ENCODE measurements at regions not wholly inside any gene's neighbourhood (a gene's known extent, or its start where the extent isn't known, plus 50 kb on each side); places are given as distances from the start of the nearest gene placed in this dataset.
A peak's percentile ranks its signal among the peaks of the same experiment; 100 is the strongest.
"Not testable (repeated sequence)": the region's sequence is repeated elsewhere in the genome, so short reads cannot be mapped to it uniquely, and the experiment has no call there.

DNA sequence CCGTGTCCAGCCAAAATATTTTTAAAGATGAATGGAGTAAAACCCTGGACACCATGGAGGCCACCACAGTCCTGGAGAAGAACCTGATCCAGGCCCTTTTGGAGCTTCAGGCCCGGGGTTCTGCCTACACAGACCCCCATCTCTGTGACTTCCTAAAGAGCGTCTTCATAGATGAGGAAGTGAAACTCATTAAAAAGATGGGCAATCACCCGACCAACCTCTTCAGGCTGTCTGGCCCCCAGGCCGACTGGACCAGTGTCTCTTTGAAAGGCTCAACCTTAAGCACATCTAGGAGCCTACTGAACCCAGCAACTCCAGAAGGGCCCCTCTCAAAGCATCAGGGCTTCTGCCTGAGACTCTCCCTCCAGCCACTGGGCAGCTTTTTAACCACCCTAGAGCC is 107.9 kb upstream of the FAM174B start:
- no peak for DNase-seq

DNA sequence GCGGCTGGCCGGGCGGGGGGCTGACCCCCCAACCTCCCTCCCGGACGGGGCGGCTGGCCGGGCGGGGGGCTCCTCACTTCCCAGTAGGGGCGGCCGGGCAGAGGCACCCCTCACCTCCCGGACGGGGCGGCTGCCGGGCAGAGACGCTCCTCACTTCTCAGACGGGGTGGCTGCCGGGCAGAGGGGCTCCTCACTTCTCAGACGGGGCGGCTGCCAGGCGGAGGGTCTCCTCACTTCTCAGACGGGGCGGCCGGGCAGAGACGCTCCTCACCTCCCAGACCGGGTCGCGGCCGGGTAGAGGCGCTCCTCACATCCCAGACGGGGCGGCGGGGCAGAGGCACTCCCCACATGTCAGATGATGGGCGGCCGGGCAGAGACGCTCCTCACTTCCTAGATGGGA is 112.6 kb upstream of the FAM174B start:
- DNase-seq: not testable (repeated sequence)

DNA sequence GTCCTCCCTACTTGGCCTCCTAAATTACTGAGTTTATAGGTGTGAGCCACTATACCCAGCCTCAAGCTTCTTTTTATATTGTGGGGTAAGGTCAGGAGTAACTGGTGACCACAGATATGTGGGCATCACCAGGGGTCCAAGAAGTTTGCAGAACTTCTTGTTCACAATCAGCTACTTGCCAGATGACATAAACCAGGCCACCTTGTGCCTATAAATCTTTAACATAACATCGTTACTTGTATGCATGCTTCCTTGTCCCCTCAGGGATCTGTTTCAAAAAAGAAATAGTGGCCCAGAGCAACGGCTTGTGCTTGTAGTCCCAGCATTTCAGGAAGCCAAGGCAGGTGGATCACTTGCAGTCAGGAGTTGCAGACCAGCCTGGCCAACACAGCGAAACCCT is 115.1 kb upstream of the FAM174B start:
- DNase-seq: no peak

DNA sequence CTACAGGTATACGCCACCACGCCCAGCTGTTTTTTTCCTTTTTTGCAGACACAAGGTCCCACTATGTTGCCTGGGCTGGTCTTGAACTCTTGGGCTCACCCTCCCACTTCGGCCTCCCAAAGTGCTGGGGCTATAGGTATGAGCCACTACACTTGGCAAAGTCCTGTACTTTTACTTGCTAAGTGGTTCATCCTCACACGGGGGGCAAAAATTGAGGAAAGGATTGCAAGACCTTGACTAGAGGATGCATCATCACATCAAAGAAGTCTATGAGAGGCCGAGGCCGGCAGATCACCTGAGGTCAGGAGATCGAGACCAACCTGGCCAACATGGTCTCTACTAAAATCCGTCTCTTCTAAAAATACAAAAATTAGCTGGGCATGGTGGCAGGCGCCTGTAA is 116.5 kb upstream of the FAM174B start:
- no peak for DNase-seq

DNA sequence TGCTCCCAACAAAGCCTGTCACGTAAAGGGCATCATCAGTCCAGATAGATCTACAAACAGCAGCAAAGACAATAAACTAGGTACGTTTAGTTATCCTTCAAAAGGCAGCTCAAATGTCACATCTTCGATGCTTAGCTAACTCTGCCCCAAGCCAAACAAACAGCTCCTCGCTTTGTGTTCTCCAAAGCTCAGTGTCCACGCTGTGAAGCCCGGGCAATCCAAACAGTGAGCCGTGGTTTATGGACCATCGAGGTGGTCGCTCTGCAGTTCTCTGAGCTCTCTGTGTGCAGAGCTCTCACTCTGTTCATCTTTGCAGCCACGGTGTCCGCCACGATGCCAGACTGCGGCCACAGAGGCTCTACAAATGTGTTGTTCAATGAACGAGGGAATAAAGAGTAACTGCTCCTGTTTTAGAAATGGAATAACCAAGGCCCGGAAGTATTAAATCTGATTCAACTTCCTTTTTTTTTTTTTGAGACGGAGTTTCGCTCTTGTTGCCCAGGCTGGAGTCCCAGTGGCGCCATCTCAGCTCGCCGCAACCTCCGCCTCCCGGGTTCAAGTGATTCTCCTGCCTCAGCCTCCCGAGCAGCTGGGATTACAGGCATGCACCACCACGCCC is 117.2 kb upstream of the FAM174B start:
- DNase-seq: no peak

DNA sequence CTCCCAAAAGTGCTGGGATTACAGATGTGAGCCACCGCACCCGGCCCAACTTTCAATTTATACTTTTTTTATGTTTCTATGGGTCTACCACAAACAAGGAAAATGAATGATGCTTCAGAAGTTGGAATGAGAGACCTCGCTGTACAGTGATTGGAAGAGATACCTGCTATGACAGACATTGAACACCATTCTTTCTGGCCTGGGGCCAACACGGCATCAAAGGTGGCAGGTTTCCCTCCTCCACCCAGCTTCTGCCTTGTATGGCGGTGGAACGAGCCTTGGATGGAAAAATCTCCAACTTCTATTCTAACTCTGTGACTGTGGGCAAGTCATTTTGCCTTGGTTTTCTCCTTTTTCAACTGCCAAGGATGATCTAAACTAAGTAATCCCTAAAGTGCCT is 117.8 kb upstream of the FAM174B start:
- no peak for DNase-seq

DNA sequence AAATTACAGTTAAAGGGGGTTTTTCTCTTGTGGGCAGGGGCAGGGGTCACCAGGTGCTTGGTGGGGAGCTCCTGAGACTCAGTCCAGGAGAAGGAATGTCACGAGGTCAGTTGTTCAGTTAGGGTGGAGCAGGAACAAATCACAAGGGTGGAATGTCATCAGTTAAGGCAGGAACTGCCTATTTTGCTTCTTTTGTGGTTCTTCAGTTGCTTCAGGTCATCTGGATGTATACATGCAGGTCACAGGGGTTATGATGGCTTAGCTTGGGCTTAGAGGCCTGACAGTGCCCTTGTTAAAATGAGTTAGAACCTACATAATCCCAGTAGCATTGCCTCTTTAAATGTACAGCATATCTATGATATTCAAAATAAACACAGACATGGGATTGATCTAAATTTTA is 120.2 kb upstream of the CHD2 start:
- DNase-seq: no peak

DNA sequence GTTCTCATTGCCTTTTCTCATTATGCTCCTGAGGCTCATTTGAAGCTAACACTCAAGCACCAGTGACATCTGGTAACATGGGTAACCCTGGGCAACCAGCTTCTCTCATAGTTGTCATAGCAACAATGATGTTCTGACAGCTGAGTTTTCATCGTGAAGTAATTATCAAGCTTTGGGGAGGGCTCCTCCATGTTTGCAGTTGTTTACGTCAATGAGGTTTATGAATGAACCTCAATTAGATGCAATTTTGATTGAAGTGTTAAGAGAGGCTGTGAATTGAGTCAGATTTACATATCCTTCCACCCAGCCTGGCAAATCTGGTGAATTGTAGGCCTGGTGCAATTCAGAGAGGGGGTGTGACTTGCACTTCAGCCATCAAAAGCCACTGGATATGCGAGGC is 119.3 kb upstream of the CHD2 start:
- DNase-seq: no peak

DNA sequence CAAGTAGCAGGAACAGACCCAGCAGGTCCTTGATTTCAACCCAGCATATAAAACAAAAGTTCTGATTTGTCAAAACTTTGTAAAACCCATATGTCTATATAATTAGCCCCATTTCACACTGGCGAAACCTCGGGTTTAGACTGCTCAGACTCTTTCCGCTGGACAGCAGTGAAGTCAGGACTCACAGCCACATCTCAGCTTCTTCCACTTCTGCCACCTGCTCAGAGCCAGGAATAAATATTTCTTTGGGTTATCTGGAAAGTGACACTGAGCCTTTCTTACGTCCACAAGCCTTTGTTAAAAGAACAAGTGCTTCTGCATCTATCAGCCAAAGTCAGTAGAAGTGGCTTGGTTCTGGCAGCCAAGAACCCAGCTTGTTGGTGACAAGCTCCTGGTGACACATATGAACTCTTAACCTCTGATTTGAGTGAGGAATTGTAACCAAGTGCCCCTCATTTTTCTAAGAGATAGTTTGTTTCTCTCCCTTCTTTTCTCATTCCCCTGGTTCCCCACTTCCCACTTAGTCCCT is 118.1 kb upstream of the CHD2 start:
- no peak for DNase-seq

DNA sequence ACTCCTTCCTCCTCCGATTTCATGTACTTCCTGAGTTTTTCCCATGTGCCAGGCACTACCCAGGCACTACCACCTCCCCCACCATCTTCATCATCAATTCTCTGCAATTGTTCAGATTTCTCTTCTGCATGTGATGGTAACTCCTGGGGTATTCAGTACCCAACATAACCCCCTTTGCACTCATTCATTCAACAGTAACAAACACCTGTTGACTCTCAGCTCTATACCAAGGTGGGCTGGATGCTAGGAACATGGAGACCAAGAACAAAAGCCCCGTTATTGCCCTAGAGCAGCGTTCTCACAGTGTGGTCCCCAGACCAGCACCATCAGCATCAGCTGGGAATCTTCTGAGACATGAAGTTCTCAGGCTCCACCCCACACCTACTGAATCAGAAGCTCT is 113.0 kb upstream of the CHD2 start:
- no peak for DNase-seq

DNA sequence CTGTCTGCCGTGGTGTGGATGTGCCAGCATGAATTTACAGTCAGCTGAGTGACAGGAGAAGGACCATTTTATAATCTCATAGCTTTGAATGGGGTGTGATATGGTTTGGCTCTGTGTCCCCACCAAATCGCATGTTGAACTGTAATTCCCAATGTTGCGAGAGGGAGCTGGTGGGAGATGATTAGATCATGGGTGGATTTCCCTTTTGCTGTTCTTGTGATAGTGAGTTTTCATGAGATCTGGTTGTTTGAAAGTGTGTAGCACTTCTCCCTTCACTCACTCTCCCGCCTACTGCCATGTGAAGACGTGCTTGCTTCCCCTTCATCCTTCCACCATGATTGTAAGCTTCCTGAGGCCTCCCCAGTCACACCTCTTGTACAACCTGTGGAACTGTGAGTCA is 111.9 kb upstream of the CHD2 start:
- DNase-seq: no peak

DNA sequence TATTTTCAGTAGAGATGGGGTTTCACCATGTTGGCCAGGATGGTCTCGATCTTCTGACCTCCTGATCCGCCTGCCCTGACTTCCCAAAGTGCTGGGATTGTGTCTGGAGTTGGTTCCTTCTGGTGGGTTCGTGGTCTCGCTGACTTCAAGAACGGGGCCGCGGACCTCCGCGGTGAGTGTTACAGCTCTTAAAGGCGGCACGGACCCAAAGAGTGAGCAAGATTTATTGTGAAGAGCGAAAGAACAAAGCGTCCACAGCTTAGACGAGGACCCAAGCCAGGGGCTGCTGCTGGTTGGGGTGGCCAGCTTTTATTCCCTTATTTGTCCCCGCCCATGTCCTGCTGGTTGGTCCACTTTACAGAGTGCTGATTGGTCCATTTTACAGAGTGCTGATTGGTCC is 111.3 kb upstream of the CHD2 start:
- not testable (repeated sequence) for DNase-seq

DNA sequence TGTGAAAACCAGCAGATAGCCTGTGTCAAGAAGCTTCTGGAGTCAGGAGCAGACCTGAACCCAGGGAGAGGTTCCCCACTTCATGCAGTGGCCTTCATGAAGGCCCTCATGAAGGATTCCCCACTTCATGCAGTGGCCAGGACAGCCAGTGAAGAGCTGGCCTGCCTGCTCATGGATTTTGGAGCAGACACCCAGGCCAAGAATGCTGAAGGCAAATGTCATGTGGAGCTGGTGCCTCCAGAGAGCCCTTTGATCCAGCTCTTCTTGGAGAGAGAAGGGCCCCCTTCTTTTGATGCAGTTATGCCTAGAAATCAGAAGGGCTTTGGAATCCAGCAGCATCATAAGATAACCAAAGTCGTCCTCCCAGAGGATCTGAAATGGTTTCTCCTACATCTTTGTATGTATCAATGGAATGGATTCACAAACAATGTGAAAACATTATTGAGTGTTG is 103.9 kb upstream of the CHD2 start:
- DNase-seq: no peak

DNA sequence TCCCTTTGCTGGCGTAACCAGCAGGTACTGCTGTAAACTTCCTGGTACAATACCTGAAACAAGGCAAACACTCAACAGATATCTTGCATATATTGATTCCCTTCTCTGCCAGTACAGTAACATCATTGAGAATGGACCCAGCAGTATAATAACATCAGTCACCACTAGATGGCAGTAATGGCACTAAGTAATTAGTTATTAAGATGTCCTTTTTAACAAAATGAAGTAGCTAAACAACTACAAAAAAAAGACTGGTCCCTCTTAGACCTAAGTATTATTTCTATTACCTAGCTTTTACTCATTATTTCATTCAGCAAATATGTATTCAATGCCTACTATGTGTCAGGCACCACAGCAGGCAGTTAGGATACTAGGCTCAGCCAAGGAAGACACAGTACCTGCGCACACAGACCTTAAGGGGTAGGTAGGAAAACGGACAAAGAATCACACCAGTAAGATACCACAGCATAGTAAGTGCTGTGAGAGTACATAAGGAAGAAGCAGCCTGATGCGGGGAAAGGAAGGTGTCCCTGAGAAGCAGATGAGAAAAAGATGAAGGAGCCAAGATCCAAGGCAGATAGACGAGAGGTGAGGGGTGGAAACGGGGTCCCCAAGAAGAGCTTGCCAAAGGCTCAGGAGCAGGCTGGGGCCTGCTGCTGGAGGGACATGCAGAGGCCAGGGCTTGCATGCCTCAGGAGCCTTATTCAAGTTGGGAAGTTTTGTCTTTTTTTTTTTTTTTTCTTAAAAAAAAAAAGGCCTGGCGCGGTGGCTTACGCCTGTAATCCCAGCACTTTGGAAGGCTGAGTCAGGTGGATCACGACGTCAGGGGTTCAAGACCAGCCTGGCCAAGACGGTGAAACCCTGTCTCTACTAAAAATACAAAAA is 102.7 kb upstream of the CHD2 start:
- DNase-seq: peak; percentile 57

DNA sequence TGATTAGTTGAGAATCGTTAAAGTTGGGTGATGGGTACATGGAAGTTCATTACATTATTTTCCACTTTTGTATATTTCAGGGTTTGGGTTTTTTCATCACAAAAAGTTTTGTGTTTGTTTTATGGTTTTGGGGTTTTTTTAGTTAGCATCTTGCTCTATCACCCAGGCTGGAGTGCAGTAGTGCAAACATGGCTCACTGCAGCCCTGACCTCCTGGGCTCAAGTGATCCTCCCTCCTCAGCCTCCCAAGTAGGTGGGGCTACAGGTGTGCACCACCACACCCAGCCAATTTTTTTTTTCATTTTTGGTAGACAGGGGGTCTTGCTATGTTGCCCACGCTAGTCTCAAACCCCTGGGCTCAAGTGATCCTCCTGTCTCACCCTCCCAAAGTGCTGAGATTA is 100.1 kb upstream of the CHD2 start:
- DNase-seq: no peak

DNA sequence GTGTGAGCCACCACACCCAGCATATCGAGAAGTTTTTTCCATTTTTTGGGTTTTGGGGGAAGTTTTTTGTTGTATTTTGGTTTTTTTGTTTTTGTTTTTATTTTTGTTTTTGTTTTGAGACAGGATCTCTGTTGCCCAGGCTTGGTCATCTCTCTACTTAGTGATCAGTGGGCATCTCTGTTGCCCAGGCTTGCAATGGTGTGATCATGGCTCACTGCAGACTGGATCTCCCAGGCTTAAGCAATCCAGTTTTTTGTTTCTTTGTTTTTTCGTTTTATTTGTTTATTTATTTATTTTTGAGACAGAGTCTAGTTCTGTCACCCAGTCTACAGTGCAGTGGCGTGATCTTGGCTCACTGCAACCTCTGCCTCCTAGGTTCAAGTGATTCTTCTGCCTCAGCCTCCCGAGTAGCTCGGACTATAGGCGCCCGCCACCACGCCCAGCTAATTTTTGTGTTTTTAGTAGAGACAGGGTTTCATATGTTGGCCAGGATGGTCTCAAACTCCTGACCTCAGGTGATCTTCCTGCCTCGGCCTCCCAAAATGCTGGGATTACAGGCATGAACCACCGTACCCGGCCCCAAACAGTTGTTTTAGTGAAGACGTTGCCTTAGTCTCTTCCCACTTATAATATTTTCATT is 99.6 kb upstream of the CHD2 start:
- not testable (repeated sequence) for DNase-seq

DNA sequence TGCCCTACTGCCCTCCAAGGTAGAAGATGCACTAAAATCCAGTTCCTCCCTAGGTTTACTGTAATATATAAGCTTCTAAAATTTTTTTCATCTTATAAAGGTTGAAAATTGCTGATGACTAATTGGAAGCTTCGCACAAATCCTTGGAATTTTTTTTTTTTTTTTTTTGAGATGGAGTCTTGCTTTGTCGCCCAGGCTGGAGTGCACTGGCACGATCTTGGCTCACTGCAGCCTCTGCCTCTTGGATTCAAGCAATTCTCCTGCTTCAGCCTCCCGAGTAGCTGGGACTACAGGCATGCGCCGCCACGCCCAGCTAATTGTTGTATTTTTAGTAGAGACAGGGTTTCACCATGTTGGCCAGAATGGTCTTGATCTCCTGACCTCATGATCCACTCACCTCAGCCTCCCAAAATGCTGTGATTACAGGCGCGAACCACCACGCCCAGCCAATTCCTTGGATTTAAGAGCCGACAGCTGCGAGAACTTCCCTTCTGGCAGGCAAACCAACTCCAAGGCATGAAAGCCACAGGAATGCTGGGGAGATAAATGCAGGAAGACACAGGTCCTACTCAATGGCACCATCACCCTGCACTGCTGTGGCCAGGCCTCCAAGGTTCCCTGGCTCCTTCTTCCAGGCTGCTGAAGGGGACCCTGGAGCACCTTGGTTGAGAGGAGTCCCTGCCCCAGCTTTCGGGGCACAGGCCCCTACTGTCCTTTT is 98.9 kb upstream of the CHD2 start:
- DNase-seq: not testable (repeated sequence)

DNA sequence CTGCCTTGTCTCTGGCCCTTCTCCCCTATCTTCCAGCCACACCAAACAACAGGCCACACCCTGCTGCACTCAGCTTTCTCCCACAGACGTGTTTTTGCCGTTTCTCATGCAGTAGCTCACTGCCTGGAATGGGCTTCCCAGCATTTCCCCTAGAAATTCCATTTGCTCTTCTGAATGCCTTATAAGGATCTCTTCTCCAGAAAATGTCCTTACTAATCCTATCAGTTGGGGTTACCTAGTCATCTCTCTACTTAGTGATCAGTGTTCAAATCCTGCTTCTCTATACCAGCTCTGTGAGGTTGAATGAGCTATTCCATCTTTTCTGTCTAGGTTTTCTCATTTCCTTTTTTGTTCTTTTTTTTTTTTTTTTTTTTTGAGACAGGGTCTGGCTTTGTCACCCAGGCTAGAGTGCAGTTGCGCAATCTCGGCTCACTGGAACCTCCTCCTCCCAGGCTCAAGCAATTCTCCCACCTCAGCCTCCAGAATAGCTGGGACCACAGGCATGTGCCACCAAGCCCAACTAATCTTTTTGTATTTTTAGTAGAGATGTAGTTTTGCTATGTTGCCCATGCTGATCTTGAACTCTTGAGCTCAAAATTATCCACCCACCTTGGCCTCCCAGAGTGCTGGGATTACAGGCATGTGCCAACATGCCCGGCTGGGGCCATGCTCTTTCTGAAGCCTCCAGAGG is 98.2 kb upstream of the CHD2 start:
- no peak for DNase-seq

DNA sequence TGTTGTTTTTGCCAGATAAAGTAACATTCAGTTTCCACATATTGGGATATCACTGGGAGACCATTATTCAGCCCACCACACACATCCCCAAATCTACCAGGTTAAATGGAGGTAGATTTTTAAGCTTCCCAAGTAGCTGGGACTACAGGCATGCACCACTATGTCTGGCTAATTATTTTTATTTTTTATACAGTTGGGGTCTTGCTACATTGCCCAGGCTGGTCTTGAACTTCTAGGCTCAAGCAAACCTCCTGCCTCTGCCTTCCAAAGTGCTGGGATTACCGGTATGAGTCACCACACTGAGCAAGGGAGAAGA is 96.6 kb upstream of the CHD2 start:
- no peak for DNase-seq

DNA sequence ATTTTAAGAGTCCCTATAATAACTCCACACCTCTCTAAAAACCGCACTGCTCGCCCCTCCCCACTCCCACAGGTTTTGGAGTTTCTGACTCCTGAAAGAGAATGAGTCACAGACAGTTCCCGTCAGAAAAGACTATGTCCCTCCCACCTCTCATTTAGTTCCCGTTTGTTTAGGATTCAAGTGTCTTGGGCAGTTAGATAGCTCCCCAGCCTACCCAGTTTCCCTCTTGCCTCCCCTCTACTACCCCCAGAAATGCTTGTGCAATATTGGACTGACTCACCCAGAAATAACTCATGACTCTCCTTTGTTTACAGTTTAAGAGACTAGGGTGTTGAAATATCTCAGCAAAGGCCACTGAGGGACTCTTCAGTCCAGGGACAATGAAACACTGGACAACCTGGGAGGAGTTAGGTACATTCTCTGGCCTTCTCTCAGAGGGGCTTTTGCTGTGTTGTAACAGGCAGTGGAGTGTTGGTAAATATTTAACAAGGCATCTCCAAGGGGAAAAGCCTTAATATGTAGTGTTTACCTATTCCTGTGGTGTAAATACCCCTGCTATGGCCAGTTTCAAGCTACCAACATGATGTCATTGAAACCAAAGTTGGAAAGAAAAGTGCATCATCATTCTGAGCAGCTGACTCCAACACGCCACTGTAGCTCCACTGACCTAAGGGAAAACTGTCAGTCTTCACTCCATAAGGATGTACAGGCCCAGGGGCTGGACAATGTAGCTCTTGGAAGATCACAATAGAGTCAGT is 96.1 kb upstream of the CHD2 start:
- DNase-seq: peak; percentile 14

DNA sequence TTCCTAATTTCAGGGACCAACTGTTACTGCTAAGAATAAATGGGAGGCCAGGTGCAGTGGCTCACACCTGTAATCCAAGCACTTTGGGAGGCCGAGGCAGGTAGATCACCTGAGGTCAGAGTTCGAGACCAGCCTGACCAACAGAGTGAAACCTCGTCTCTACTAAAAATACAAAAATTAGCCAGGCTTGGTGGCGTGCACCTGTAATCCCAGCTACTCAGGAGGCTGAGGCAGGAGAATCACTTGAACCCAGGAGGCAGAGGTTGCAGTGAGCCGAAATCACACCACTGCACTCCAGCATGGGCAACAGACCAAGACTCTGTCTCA is 95.6 kb upstream of the CHD2 start:
- not testable (repeated sequence) for DNase-seq
